T47D (cell line): ENCODE measurements at regions not wholly inside any gene's neighbourhood (a gene's known extent, or its start where the extent isn't known, plus 50 kb on each side); places are given as distances from the start of the nearest gene placed in this dataset.
"Not testable (repeated sequence)": the region's sequence is repeated elsewhere in the genome, so short reads cannot be mapped to it uniquely, and the experiment has no call there.

Experiments
- DNase-seq, 2 experiments: peaks; one replicate each; pipeline versions ENCODE4 v3.0.0 to v3.0.0-alpha.2; 2011 to 2012; ENCODE audit warnings: low read depth in 1 of 2, low spot score in 1 of 2
- JUND ChIP-seq: IDR thresholded peaks from 2 replicates; pipeline ENCODE4 v1.6.1; 2012; ENCODE audit warnings: low read depth
- in situ Hi-C: cut with HindIII; loops from 2 replicates; pipeline ENCODE4 v1.10.0; 2016; ENCODE audit warnings: low sequenced_read_pairs, low pct_unique_long_range_greater_than_20kb

DNA sequence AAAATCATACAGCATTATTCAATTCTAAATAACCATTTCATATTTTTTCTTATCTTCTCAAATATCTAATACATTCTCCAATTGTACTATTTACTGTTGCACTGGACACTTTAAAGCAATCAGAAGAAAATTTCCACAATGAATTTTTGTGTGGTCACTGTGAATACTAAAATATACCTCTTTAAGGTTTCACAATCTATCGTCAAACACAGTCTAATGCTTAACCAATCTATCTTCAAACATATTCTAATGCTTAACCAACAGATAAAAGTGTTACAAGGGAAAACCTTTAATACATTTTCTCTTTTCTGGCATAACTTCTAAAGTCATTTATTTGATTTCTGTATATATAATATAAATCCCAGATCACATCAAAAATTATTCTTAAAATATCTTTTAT, 2035.5 kb upstream of the CDH6 start:
- no peak for TF ChIP-seq JUND
- in situ Hi-C loops, result no loop called here
- no peak for DNase-seq

GRCh38 chr5:29150840-29151239, 2042.6 kb upstream of the CDH6 start:
- in situ Hi-C loops, result no loop called here
- DNase-seq, result no peak
- TF ChIP-seq JUND, result no peak

DNA sequence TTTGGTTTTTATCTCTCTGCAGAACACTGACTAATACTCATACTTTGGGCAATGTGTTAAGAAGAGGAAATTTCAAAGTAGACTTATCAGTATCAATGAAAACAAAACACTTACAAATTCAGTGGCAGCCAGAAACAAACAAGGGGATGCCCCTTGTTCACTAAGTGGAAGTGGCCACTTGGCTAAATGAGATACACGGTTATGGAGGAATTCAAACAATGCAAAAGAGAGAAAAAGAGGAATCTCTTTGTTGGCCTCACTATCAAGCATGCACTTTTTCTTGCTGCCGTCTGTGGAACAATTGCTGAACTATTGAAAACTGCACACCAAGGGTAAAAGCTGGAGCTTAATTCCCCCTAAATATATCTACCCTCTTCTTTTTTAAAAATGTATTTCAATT, 2044.9 kb upstream of the CDH6 start:
- no peak for TF ChIP-seq JUND
- no peak for DNase-seq
- in situ Hi-C loops, result no loop called here

DNA sequence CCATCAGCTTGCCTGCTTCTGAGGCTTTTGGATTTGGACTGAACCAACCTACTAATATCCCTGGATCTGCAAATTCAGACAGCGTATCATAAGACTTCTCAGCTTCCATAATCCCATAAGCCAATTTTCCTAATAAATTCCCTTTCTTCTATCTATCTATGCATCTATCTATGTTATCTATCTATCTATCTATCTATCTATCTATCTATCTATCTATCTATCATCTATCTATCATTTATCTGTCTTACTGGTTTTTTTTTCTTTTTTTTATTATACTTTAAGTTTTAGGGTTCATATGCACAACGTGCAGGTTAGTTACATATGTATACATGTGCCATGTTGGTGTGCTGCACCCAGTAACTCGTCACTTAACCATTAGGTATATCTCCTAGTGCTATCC, 2045.4 kb upstream of the CDH6 start:
- in situ Hi-C loops, result no loop called here
- TF ChIP-seq JUND, result no peak
- DNase-seq, result no peak

- in situ Hi-C loops, result no loop called here
- DNase-seq, result no peak
- TF ChIP-seq JUND, result no peak
These were observed 2050.2 kb upstream of the CDH6 start for GRCh38 chr5:29143266-29143665.

GRCh38 chr5:29134418-29134817, 2059.1 kb upstream of the CDH6 start:
- no peak for DNase-seq
- in situ Hi-C loops, result no loop called here
- no peak for TF ChIP-seq JUND

GRCh38 chr5:29131285-29131684, 2062.2 kb upstream of the CDH6 start:
- no peak for TF ChIP-seq JUND
- in situ Hi-C loops, result no loop called here
- no peak for DNase-seq

DNA sequence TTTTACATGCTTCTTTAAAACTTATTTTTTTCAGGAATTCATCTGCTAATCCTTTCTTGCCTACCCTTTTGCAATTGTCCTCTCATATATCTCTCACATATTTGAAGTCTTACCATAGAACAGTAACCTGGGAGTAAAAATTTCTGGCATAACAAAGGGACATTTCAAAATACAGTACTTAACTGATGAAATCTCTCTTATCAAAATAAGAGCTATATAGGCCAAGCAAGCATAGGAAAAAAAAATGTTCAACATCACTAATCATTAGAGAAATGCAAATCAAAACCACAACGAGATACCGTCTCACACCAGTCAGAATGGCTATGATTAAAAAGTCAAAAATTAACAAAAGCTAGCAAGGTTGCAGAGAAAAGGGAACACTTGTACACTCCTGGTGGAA, 2062.7 kb upstream of the CDH6 start:
- TF ChIP-seq JUND, result no peak
- in situ Hi-C loops, result no loop called here
- no peak for DNase-seq

- in situ Hi-C loops, DNase-seq: not testable (repeated sequence)
These were observed 2065.8 kb upstream of the CDH6 start for GRCh38 chr5:29127524-29128156.

- DNase-seq, in situ Hi-C loops: not testable (repeated sequence)
These were observed 2067.0 kb upstream of the CDH6 start for GRCh38 chr5:29126462-29126861.

- TF ChIP-seq JUND, result no peak
- no peak for DNase-seq
- in situ Hi-C loops, result no loop called here
These were observed 2071.2 kb upstream of the CDH6 start for GRCh38 chr5:29122306-29122705.

DNA sequence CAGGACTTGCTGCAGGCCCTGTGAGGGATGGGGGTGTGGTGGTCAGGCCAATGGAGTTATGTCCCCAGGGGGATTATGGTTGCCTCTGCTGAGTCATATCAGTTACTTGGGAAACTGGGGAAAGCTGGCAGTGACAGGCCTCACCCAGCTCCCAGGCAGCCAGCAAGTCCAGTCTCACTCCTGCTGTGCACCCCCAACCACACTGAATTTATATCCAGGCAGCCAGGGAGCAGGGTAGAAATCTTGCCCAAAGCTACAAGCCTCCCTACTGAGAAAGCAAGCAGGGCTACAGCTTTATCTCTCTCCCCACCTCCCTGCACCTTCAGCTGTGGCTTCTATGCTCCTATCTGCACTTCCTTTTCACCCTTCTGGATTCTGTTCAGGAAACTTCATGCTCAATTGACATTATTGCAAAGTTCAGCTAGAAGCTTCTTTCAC, 2076.0 kb upstream of the CDH9 start:
- DNase-seq, result no peak
- no peak for TF ChIP-seq JUND
- in situ Hi-C loops, result no loop called here

DNA sequence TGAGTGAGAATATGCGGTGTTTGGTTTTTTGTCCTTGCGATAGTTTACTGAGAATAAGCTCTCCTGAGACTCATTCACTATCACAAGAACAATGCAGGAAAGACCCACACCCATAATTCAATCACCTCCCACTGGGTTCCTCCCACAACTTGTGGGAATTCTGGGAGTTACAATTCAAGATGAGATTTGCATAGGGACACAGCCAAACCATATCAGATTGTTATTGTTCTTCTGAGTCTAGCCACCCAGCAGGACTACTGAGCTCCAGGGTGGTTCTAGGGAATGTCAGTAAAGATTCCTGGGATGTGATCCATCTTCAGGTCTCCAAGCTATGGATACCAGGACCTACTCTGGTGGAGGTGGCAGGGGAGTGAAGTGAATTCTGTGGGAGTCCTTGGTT, 2075.1 kb upstream of the CDH9 start:
- TF ChIP-seq JUND, result no peak
- DNase-seq, result no peak
- in situ Hi-C loops, result no loop called here

DNA sequence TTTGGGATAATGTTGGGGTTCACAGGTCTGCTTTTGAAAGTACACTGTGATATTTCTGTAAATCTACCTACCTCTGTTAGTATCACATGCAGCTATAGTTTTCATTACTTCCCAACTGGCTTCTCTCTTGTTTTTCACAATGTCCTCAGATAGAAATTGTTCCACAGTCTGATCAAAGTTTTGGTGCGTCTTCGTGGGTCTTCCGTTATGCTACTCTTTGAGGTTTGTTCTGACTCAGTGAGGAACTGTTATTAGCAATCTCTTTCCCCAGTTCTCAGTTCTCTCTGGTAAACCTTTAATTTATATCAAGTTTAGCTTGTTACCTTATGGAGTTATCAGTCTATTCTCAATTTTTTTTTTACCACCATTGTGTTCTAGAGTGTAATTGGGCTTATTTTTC, 2061.2 kb upstream of the CDH9 start:
- DNase-seq, result no peak
- TF ChIP-seq JUND, result no peak
- in situ Hi-C loops, result no loop called here
